HG02610 (cell line): ENCODE measurements at regions not wholly inside any gene's neighbourhood (a gene's known extent, or its start where the extent isn't known, plus 50 kb on each side); places are given as distances from the start of the nearest gene placed in this dataset.
"Not testable (repeated sequence)": the region's sequence is repeated elsewhere in the genome, so short reads cannot be mapped to it uniquely, and the experiment has no call there.

Source experiments
- ATAC-seq: cut with Tn5 transposase; IDR thresholded peaks from one replicate; pipeline ENCODE4 v1.9.1; 2021; ENCODE audit warnings: mild to moderate bottlenecking, moderate library complexity; ENCODE audit not compliant: unreplicated experiment

DNA sequence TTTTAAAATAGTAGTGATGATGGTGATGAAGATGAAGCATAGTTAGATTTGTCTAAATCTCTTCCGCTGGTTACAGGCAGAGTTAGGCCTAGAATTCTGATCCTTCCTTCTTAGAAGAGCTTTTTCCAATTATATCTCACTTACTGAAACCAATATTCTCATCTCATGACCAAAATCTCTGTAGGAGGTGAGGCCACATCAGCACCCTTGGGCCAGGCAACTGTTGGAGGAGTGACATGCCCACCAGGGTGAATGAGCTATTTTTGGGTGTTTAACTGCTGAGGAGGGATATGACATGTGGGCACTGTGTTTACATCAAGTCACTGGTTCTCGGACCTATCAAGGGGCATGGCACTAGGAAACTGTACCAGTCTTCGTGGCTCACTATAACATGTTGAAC lies 102.2 kb upstream of the SLC24A3 start:
- ATAC-seq, result no peak

DNA sequence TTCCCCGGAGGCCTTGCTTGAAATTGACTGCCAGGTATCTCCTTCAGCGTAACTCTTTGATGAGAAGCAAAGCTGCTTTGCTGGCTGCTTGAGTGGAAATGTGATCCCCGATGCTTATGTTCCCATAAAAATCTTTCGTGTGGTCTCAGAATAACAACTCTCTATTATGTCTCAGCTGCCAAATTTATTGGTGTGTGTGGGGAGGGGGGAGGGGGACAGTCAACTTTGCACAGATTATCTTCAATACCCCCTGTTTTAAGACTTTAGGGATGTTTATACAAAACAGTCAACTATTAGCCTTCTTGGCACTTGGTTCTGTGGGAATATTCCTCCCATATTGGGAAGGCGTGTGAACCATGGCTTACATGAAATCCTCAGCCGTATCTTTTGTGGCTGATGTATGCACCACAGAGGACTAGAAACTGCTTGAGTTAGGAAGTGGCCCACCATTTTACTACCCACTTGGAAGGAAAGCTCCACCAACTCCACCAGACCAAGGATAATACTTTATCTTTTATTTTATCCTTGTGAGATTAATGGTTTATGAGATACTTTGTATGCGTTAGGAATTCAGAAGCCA lies 101.5 kb upstream of the SLC24A3 start:
- no peak for ATAC-seq

DNA sequence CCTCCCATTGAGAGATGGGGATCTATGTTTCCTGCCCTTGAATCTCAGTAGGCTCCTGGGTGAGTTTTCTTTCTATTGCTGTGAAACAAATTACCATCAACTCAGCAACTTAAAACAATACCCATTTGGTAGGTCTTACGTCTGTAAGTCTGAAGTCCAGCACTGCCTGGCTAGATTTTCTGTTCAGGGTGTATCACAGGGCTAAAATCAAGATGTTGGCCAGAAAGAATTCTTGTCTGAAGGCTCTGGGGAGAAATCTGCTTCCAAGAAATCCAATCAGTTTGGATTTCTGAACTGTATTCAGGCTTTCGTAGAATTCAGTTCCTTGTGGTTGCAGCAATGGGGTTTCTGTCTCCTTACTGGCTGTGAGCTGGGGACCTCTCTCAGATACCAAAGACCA lies 99.6 kb upstream of the SLC24A3 start:
- ATAC-seq, result no peak

DNA sequence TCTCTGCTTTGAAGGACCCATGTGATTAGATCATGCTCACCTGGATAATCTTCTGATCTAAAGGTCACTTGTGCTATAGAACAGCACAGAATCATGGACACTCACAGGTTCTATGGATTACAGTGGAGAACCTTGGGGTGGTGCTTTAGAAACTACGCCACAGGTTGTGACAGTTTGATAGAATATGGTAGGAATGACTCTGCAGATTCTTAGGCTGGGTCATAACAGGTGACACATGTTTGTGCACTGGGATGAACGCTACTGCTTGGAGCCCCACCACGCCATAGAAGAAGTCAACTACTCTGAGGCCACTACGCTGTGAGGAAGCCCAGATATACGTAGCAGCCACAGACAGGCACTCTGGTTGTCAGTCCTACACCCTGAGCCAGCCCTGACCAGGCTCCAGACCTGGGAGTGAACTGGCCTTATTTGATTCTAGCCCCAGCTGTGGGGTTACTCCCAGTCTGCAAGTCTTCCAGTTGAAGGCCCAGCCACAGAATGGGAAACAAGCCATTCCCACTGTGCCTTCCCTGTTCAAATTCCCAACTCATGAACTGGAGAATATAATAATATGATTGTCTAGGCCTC lies 99.0 kb upstream of the SLC24A3 start:
- ATAC-seq, result no peak

DNA sequence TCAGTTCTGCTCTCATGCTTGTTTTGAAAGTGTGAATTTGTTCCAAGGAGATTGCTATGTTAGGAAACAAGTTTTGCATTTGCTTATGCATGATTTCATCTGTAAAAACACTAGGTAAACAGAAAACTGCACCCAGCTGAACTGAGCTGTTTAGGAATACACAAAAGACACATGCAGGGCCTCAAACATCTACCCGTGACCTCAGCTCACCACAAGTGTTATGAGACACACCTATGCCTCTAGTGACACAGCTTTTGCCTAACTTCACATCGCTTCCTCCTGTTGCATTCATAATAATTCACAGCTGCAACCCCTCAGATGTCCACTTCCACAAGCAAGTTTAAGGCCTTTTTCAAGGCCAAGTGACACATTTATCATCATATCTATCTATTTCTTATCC lies 98.0 kb upstream of the SLC24A3 start:
- peak; percentile 70 for ATAC-seq

DNA sequence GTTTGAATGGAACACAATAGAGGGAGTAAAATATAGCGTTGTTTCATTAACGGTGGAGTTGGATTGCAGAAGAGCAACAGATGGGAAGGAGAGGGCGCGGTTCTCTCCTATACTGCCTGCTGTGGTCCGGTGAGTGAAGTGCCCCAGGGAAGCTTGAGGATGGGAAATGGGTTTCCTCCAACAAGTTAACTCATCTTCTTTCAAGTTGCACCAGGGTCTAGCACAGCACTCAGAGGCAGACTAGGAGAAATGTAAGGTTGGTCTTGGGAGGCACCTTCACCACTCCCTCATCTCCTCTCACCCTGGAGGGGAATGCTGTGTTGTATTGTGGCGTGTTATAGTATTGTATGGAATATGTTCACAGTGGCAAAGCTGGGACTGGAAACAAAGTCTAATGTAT lies 96.9 kb upstream of the SLC24A3 start:
- ATAC-seq, result no peak

DNA sequence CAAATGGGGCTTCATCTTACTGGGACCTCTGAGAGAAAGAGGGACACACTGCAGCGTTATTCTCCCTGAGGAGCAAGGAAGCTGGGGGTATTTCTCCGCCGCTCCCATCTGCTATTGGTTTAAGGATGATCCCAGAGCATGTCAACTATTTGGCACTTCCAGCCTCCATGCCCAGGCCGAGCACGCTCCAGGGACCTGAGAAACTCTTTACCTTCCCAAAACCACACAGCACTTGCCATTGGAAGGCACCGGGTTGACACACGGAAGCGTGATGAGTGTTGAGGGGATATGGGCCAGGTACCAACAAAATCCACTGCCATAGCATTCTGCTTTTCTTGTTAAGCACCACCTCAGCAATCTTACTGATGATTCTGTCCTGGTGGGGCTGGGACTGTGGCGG lies 92.4 kb upstream of the SLC24A3 start:
- no peak for ATAC-seq

DNA sequence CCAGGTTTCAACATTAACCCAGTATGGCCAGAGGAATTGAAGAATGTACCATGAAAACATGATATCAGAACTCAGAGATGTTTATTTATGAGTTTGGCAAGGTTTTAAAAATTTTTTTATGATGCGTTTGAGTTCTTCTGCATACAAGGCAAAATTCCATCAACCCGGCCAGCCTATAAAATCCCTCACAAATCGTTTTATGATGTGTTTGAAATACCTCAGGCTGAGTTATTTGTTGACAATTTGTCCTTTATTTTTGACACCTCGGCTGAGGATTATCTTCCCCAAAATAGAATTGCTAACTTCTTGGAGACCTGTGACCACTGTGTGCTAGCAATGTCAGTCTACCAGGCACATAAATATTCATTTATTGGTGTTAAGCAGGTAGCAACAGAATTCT lies 91.9 kb upstream of the SLC24A3 start:
- no peak for ATAC-seq

DNA sequence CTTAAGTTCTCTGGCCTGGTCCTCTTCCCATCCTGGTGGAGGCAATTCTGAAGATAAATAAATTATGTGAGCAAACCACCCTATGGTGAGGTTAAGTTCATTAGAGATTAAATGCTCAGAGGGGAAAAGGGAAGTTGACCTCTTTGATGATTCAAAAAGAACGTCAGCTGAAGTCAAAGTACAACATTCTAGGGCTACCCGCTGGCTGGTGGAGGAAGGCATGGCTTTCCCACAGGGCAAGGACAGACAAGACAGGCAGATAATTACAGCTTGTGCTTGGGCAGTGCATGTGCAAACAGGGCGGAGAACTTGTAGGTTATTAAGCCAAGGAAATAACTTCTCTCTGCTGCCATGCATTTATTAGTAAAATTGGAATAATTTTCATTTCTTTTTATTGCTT lies 91.0 kb upstream of the SLC24A3 start:
- ATAC-seq, result no peak

DNA sequence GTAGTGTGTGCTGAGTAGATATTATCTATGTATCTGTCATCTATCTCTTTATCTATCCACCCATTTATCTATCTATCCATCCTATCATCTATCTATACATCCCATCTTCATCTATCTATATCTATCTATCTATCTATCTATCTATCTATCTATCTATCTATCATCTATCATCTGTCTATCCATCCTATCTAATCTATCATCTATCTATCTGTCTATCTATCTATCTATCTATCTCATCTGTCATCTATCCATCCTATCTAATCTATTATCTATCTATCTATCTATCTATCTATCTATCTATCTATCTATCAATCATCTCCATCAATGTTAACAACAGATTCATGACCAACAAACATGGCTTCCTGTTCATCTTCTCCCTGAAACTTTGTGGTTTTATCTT lies 90.5 kb upstream of the SLC24A3 start:
- ATAC-seq, result no peak

DNA sequence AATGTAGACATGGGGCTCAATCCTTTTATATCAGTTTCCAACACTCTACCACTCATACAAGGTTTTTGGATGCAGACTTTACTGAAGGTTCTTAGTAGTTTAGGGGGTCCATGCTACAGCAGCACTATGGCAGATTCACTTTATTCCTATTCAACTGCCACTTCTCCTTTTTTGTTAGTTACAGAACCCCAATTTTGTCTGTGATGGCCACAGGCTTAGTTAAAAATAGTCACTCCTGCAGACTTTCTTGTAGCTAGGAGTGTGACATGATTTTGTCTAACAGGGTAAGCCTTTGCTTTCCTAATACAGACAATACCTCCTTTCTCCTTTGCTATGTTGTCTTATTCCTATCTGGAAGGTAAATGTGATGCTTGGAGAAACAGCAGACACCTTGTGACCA lies 90.0 kb upstream of the SLC24A3 start:
- no peak for ATAC-seq

DNA sequence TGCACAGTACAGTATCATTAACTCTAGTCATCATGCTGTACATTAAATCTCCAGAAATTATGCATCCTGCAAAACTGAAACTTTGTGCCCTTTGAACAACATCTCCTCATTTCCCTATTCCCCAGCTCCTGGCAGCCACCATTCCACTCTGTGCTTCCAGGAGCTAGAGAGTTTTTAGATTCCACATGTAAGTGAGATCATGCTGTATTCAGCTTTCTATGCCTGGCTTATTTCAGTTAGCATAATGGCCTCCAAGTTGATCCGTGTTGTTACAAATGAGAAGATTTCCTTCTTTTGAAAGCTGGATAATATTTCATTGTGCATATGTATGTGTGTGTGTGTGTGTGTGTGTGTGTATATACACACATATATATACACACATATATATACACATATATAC lies 86.9 kb upstream of the SLC24A3 start:
- ATAC-seq, result no peak

DNA sequence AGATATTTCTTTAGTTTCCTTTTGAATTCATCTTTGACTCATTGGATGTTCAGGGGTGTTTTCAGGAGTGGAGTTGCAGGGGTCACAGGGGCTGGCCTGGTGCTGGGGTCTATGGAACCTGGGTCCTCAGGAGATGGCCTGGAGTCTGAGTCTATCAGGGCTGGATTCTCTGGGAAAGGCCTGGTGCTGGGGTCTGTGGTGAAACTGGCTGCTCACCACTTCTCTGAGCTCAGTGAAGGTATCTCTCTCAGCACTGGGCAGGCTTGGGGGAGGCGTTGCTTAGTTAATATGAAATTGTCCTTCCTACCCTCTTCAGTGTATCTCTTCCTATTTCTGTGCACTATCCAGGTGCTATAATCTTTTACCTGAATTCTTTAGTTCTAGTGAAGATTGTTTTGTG lies 83.1 kb upstream of the SLC24A3 start:
- no peak for ATAC-seq

DNA sequence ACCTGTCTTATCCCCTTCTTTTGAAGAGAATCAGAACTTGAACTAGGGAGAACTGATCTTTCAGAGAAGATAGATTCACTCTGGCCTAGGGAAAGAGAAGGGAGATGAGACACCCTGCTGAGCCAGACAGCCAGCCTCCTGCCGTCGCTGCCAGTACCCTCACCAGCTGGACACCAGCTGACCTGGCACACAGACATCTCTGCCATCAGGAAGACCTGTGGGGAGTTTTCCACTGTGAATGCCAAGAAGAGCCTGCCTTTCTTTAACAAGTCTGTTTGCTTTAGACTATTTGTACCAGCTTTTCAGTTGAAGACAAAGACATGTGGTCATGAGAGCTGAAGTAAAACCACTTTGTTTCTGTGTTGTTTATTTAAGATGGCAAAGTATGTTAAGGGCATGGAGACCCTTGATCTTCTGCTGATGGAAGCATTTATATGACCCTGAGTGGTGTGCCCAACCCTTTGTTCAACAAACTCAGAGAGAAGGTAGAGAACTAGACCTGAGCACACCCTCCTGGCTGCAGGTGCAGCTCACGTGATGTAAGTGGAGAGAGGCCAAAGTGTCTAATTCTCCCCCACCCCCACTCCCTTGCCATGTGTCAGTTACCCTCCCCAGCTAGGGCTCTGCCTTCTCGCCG lies 82.3 kb upstream of the SLC24A3 start:
- no peak for ATAC-seq

DNA sequence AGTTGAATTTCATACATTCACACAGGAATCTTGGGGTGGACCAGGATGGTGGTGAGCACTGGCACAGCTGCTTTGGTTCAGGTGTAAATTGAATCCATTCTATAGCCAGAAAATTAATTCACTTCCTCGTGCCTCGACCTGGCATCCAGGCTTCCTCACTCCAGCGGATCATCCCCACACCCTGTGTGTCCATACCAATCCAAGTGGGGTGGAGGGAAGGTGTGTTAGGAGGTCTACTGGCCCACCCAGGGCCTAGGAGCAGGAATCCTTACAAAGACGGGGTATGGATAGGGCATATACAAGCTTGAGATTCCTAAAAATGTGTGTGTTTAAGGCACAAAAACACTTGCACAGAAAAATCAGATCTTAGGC lies 81.8 kb upstream of the SLC24A3 start:
- ATAC-seq, result no peak

DNA sequence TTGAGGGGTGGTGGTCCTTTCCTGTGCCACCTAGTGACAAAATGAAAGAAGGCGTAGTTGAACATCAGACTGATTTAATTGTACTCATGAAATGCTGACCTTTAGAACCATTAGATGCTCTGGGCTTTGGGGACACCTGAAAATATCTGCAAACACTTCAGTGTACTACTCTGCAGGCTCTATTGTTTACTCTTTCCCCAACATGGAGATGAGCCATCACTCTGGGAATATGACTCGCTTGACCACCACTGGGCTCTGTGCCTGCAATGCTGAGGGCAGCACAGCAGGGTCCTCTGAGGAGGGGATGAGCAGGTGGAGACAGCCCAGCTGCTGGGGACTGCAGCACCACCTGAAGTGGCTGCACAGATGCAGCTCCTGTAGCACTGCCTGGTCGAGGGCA lies 74.8 kb upstream of the SLC24A3 start:
- no peak for ATAC-seq

DNA sequence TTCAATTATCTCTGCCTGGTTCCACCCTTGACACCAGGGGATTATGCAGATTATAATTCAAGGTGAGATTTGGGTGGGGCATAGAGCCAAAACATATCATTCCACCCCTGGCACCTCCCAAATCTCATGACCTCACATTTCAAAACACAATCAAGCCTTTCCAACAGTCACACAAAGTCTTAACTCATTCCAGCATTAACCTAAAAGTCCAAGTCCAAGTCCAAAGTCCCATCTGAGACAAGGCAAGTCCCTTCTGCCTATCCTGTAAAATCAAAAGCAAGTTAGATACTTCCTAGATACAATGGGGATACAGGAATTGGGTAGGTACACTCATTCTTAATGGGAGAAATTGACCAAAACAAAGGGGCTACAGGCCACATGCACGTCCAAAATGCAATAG lies 73.7 kb upstream of the SLC24A3 start:
- no peak for ATAC-seq

DNA sequence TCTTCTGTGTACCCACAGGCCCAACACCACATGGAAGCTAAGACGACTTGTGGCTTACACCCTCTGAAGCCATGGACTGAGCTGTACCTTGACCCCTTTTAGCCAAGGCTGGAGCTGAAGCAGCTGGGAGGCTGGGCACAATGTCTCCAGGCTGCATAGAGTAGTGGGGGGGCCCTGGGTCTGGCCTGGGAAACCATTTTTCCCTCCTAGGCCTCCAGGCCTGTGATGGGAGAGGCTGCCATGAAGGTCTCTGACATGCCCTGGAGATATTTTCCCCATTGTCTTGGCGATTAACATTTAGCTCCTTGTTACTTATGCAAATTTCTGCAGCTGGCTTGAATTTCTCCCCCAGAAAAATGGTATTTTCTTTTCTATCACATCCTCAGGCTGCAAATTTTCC lies 72.9 kb upstream of the SLC24A3 start:
- not testable (repeated sequence) for ATAC-seq

DNA sequence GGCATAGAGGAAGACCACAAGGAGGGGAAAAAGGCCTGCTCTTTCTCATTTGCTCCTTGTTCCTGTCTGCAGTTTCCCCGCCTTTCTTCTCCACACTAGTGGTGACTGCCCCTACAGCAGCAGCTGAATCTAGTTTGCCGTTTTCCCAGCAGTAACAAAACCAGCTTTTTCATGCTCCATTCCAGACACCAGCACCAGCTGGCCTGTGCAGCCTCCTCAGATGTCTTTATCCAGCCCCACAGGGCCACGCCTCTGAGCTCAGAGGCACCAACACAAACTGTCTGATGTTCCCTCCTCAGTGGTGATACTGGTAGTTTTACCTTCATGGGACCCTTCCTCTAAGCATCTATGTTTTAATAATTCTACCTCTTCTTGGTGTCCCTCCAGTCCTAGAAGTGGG lies 70.4 kb upstream of the SLC24A3 start:
- ATAC-seq, result no peak

DNA sequence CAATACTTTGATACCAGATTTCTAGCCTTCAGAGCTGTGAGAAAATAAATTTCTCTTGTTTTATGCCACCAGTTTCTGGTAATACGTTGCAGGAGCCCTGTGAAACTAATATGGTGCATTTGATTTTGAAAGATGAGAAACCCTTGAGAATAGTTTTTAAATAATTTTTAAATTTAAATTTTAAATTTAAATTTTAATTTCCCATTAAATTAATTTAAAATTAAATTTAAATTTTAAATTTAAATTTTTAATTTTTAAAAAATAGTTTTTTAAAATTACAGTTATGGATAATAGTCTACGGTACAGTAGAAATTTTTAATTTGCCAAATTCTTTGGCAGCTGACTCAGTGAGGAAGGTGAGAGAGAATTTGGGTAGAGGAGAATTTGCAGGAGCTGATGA lies 68.6 kb upstream of the SLC24A3 start:
- ATAC-seq, result no peak

DNA sequence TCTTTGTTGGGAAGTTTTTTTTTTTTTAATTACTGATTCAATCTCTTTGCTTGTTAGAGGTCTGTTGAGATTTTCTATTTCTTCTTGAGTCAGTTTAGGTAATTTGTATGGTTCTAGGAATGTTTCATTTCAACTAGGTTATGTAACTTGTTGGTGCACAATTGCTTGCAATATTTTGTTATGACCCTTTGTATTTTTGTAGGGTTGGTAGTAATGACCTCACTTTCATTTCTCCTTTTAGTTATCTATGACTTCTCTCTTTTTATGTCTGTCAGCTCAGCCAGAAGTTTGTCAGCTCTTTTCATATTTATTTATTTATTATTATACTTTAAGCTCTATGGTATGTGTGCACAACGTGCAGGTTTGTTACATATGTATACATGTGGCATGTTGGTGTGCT lies 51.1 kb upstream of the SLC24A3 start:
- no peak for ATAC-seq
